ENCODE measurements at regions not wholly inside any gene's neighbourhood (a gene's known extent, or its start where the extent isn't known, plus 50 kb on each side); places are given as distances from the start of the nearest gene placed in this dataset.
A peak's percentile ranks its signal among the peaks of the same experiment; 100 is the strongest.

DNA sequence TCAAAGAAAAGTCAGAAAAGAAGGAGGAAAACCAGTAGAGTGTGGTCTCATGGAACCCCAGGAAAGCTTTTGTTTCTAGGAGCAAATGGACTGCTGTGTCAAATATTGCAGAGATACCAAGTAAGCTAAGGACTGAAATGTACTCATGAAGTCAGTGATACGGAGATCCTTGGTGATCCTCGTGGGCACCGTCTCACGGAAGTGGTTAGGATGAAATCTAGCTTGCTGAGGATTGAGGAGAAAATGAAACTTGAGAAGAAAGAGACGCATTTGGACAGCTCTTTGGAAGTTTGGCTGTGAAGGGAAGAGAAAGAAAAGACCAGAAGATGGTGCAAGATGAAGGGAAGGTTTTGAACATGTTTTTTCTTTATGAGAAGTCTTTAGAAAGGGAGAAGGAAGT is 104.0 kb upstream of the CCND2 start:
- Mint-ChIP-seq H3K4me3 (ENCODE audit: unreplicated experiment) (no peak overlapping the region), H3K27ac (ENCODE audit: unreplicated experiment) (no peak overlapping the region), H3K27me3 (ENCODE audit: unreplicated experiment) (peaks cover 5% of the 10 kb centered on the region), H3K4me1 (ENCODE audit: low read depth, unreplicated experiment) (peaks cover 6% of the 10 kb centered on the region), H3K9me3 (ENCODE audit: unreplicated experiment) (peaks cover 2% of the 10 kb centered on the region), H3K36me3 (ENCODE audit: unreplicated experiment) (peaks cover 9% of the 10 kb centered on the region)
- DNase-seq, result no peak
- TF ChIP-seq, protein P1, sequence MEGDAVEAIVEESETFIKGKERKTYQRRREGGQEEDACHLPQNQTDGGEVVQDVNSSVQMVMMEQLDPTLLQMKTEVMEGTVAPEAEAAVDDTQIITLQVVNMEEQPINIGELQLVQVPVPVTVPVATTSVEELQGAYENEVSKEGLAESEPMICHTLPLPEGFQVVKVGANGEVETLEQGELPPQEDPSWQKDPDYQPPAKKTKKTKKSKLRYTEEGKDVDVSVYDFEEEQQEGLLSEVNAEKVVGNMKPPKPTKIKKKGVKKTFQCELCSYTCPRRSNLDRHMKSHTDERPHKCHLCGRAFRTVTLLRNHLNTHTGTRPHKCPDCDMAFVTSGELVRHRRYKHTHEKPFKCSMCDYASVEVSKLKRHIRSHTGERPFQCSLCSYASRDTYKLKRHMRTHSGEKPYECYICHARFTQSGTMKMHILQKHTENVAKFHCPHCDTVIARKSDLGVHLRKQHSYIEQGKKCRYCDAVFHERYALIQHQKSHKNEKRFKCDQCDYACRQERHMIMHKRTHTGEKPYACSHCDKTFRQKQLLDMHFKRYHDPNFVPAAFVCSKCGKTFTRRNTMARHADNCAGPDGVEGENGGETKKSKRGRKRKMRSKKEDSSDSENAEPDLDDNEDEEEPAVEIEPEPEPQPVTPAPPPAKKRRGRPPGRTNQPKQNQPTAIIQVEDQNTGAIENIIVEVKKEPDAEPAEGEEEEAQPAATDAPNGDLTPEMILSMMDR (IDR thresholded peaks at IDR 0.05; ENCODE audit: partially characterized antibody, unreplicated experiment), result no peak

DNA sequence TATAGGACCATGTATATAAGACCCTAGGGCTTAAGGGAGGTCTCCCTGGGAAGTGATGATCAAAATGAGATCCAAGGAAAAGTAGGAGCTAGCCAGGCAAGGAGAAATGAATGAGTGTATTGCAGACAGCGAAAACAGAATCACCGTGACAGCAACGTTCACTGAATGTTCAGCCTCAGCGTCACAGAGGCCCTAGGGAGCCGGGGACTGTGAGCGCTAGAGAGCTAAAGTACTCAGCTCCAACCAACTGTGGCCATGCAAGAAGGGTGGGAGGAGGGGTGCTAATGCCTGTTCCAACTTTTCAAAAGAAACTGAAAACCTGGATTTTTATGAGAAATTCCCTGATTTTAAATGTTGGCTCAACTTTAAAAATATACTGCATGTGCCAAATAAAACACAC is 105.5 kb upstream of the CCND2 start:
- peaks cover 9% of the 10 kb centered on the region for H3K36me3 Mint-ChIP-seq (ENCODE audit: unreplicated experiment)
- H3K4me3 Mint-ChIP-seq (ENCODE audit: unreplicated experiment), result no peak overlapping the region
- peaks cover 6% of the 10 kb centered on the region for H3K4me1 Mint-ChIP-seq (ENCODE audit: low read depth, unreplicated experiment)
- DNase-seq, result peak; percentile 55
- H3K9me3 Mint-ChIP-seq (ENCODE audit: unreplicated experiment), result peaks cover 2% of the 10 kb centered on the region
- TF ChIP-seq, protein P1 (IDR thresholded peaks at IDR 0.05; ENCODE audit: partially characterized antibody, unreplicated experiment), result no peak
- no peak overlapping the region for H3K27ac Mint-ChIP-seq (ENCODE audit: unreplicated experiment)
- H3K27me3 Mint-ChIP-seq (ENCODE audit: unreplicated experiment), result peaks cover 7% of the 10 kb centered on the region

DNA sequence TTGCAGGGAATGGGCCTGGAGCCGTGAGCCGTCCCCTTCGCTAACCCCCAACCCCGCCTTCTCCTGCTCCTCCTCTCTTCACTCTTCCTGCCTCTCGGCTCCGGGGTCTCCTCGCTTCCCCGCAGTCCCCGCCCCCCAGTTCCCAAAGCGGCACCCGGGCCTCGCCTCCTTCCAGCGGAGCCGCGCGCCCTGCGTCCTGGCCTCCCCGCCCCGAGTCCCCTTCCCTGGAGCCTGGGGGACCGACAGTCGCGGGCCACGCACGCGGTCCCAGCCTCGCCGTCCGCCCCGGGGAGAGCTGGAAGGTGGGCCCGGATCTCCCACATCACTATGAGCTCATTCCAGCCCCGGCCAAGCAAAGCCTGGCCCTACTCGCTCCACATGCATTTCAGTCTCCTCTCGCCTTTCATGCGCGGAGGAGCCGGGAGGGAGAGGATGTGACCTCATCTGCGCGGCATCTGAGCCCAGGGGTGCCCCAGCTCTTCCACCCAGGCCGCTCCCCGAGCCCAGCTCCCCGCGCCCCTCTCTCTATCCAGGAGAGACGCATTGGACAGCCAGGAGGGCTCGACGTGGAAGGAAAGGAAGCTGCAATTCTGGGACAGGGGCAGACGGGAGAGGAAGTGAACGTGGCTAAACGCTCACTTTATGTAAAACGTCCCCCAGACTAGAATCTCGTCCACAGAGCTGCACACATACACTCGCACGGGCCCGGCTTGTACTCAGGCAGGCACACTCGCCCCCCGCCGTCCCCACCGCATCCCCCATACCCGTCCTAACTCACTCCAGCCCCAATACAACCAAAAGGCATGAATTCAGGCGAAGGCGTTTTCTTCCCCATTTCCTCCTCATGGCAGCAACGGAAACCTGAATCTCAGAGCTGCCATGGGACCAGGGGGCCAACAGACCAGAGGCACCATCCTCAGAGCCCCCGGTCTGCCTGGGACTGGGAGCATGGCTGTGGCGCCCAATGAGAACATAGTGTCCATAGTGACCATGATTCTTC is 108.7 kb upstream of the CCND2 start:
- peak overlapping the region; percentile 34 for H3K27ac Mint-ChIP-seq (ENCODE audit: unreplicated experiment)
- H3K36me3 Mint-ChIP-seq (ENCODE audit: unreplicated experiment), result peaks cover 16% of the 10 kb centered on the region
- peaks cover 6% of the 10 kb centered on the region for H3K4me1 Mint-ChIP-seq (ENCODE audit: low read depth, unreplicated experiment)
- peaks cover 2% of the 10 kb centered on the region for H3K9me3 Mint-ChIP-seq (ENCODE audit: unreplicated experiment)
- TF ChIP-seq, protein P1 (IDR thresholded peaks at IDR 0.05; ENCODE audit: partially characterized antibody, unreplicated experiment), result no peak
- peak overlapping the region; percentile 84 for H3K4me3 Mint-ChIP-seq (ENCODE audit: unreplicated experiment)
- H3K27me3 Mint-ChIP-seq (ENCODE audit: unreplicated experiment), result peaks cover 7% of the 10 kb centered on the region
- DNase-seq, result peak; percentile 65

GRCh38 chr12:4164188-4164558 is 109.4 kb upstream of the CCND2 start:
- H3K4me3 Mint-ChIP-seq (ENCODE audit: unreplicated experiment), result peak overlapping the region; percentile 84
- no peak for DNase-seq
- peak overlapping the region; percentile 34 for H3K27ac Mint-ChIP-seq (ENCODE audit: unreplicated experiment)
- H3K36me3 Mint-ChIP-seq (ENCODE audit: unreplicated experiment), result peaks cover 9% of the 10 kb centered on the region
- TF ChIP-seq, protein P1 (IDR thresholded peaks at IDR 0.05; ENCODE audit: partially characterized antibody, unreplicated experiment), result no peak
- peaks cover 6% of the 10 kb centered on the region for H3K4me1 Mint-ChIP-seq (ENCODE audit: low read depth, unreplicated experiment)
- peaks cover 2% of the 10 kb centered on the region for H3K9me3 Mint-ChIP-seq (ENCODE audit: unreplicated experiment)
- peaks cover 7% of the 10 kb centered on the region for H3K27me3 Mint-ChIP-seq (ENCODE audit: unreplicated experiment)

DNA sequence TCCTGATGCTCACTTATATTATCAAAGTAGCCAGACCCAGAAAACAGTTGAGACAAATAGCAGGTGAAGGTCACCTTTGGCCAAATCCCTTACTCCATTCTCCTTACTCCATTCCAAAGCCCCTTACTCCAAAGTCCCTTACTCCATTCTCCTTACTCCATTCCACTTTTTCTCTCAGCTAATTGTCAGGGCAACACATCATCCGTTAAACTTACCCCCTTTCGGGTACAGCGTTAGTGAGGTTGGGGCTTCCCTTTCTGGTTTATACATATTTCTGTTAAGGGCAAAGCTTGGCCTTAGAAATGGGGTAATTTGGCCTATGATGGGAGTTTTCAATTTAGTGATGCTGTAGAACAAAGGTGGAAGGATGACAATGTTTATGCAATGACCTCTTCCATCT is 111.8 kb upstream of the CCND2 start:
- Mint-ChIP-seq H3K36me3 (ENCODE audit: unreplicated experiment) (peaks cover 8% of the 10 kb centered on the region), H3K4me1 (ENCODE audit: low read depth, unreplicated experiment) (peaks cover 4% of the 10 kb centered on the region), H3K27ac (ENCODE audit: unreplicated experiment) (no peak overlapping the region), H3K4me3 (ENCODE audit: unreplicated experiment) (no peak overlapping the region), H3K27me3 (ENCODE audit: unreplicated experiment) (peaks cover 6% of the 10 kb centered on the region), H3K9me3 (ENCODE audit: unreplicated experiment) (no peaks in the 10 kb centered on the region)
- TF ChIP-seq, protein P1 (IDR thresholded peaks at IDR 0.05; ENCODE audit: partially characterized antibody, unreplicated experiment), result no peak
- DNase-seq, result no peak
